ENCODE measurements at regions not wholly inside any gene's neighbourhood (a gene's known extent, or its start where the extent isn't known, plus 50 kb on each side); places are given as distances from the start of the nearest gene placed in this dataset.

DNA sequence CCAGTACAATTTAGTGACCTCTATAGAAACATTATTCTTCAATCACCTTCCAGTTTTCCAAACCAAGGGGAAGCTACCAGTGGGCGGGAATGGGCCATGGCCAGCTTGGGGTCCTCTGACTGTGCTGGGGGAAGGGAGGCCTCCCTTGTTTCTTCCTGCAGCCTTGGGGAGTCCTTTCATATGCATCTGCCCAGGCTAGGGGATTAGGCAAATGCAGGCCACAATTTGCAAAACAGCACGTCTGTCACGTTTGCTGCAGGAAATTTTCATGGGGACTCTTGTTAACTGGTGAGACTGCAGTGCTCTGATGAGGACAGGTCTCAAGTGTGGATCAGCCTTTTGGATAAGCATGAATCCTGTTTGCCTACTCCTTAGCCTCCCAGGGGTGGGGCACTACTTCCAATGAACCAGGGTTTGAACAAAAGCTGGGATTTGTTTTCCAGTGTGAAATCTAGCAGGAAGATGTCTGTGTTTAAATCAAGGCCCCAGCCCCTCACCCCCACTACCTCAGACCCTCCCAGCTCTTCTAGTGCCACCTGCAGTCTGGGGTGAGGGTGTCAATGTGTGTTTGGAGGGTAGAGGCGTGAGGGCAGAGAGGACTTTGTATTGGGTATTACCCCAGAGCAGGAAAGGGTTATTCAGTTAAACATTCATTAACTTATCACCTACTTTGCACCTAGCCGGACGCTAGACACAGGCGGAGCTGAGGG lies 219.9 kb downstream of the OPA1 start:
- TF ChIP-seq, protein P1, sequence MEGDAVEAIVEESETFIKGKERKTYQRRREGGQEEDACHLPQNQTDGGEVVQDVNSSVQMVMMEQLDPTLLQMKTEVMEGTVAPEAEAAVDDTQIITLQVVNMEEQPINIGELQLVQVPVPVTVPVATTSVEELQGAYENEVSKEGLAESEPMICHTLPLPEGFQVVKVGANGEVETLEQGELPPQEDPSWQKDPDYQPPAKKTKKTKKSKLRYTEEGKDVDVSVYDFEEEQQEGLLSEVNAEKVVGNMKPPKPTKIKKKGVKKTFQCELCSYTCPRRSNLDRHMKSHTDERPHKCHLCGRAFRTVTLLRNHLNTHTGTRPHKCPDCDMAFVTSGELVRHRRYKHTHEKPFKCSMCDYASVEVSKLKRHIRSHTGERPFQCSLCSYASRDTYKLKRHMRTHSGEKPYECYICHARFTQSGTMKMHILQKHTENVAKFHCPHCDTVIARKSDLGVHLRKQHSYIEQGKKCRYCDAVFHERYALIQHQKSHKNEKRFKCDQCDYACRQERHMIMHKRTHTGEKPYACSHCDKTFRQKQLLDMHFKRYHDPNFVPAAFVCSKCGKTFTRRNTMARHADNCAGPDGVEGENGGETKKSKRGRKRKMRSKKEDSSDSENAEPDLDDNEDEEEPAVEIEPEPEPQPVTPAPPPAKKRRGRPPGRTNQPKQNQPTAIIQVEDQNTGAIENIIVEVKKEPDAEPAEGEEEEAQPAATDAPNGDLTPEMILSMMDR (IDR thresholded peaks at IDR 0.05): no peak
- TF ChIP-seq POLR2A (IDR thresholded peaks at IDR 0.05): no peak
- TF ChIP-seq POLR2AphosphoS5 (IDR thresholded peaks at IDR 0.05): no peak

Measured in suprapubic skin (tissue), 4 donors.